GM12891 (cell line): ENCODE measurements at regions not wholly inside any gene's neighbourhood (a gene's known extent, or its start where the extent isn't known, plus 50 kb on each side); places are given as distances from the start of the nearest gene placed in this dataset.
"Not testable (repeated sequence)": the region's sequence is repeated elsewhere in the genome, so short reads cannot be mapped to it uniquely, and the experiment has no call there.

ENCODE experiments used
- DNase-seq: peaks from one replicate; pipeline ENCODE4 v3.0.0; 2011; ENCODE audit warnings: low spot score; ENCODE audit not compliant: insufficient read length
- FAIRE-seq: peaks from 2 replicates; lab custom pipeline; 2011; peaks lifted over from hg19 to GRCh38; lab: Jason Lieb, UNC
- PAX5 ChIP-seq: IDR thresholded peaks from 2 replicates; pipeline ENCODE4 v1.6.1; 2011; ENCODE audit warnings: low read length, moderate library complexity, mild to moderate bottlenecking; ENCODE audit not compliant: insufficient read depth, severe bottlenecking
- POLR2A ChIP-seq: IDR thresholded peaks from 2 replicates; pipeline ENCODE4 v1.6.1; 2011; ENCODE audit warnings: low read depth, low read length, control low read depth
- POLR2AphosphoS5 ChIP-seq: IDR thresholded peaks from 2 replicates; pipeline ENCODE4 v1.6.1; 2011; ENCODE audit warnings: low read depth, low read length, control low read depth
- POU2F2 ChIP-seq: IDR thresholded peaks from 2 replicates; pipeline ENCODE4 v1.6.1; 2011; ENCODE audit warnings: low read depth, mild to moderate bottlenecking, control low read depth, low read length, moderate library complexity
- SPI1 ChIP-seq: IDR thresholded peaks from 2 replicates; pipeline ENCODE4 v1.6.1; 2011; ENCODE audit warnings: low read depth, low read length, control low read depth
- TAF1 ChIP-seq: IDR thresholded peaks from 2 replicates; pipeline ENCODE4 v1.6.1; 2011; ENCODE audit warnings: low read depth, low read length, control low read depth

DNA sequence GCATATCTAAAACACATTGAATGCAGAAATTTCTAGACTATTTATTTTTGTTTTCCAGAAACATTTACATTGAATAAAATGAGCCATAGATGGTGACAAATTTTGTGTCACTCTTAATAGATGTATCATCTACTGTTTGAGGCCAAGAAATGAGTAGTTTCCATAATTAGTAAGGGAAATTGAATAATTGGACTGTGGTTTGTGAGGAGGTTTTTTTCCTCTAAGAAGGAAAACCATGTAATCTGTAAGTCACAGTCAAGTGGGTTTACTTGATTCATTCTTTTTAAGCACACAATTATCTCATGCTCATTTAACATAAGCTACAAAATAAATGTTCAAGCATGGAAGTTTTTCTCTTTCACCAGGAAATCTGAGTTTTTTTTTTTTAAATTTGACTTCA lies 876.4 kb downstream of the NR2F1-AS1 start:
- FAIRE-seq (no peak), DNase-seq (no peak)
- TF ChIP-seq POU2F2 (no peak), TAF1 (no peak), POLR2AphosphoS5 (no peak), SPI1 (no peak), PAX5 (no peak), POLR2A (no peak)

DNA sequence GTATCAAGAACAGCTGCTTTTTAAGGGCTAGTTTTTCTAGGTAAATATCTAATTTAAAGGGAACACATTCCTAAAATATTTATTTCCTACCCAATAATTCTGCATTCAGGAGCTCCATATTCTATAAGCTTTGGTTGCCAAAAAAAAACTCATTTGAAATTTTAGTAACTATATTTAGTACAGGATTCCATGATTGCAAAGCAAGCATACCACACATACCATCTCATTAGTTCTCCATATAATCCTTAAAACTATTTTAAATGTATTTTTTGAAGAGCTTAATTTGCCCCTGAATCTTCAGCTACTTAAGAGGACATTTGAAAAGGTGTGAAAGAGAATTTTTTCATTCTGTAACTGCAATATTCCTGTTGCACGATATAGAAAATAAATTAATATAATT lies 877.0 kb downstream of the NR2F1-AS1 start:
- TF ChIP-seq SPI1 (no peak), POLR2AphosphoS5 (no peak), TAF1 (no peak)
- FAIRE-seq (no peak), DNase-seq (no peak)

DNA sequence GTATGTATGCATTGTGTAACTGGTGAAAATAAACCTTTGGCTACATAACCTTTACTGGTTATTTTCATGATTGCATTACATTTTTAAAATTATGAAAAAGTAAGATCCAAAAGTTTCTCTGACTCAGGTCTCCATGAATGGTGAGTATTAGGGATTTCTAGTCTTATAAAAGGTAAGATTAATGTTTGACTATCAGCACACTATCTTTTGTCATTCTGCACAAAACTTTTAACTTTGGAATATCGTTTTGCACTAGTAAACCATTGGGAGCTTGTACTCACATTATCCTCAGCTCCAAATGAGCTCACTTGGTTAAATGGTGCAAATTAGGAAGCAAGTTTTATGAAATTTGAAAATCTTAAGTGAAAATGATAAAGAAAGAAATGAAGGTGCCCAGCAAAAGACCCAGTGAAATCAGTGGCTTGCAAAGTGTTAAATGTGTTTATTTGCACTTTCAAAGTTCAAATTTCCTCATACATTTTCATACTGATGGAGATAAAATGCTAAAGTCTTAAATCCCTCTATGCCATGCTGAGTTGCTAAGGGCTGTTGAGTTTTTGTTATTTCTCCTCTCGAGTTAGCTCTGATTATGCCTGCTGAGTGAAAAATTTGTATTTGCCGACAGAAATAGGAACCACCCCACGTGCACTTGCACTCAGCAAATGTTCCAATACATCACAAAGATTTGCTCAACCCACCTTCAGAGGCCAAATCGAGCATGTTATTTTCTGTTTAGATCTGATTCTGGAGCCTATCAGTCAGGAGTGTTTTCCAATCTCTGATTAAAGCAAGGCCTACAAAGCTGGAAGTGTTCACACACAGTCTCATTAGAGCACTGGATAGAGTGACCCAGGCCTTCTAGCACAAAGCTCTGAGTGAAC lies 885.7 kb downstream of the NR2F1-AS1 start:
- FAIRE-seq (no peak), DNase-seq (no peak)
- TF ChIP-seq POLR2A = no peak
- TF ChIP-seq PAX5 = no peak
- no peak for TF ChIP-seq TAF1
- TF ChIP-seq POU2F2 = no peak
- TF ChIP-seq SPI1 = no peak
- TF ChIP-seq POLR2AphosphoS5 = no peak

DNA sequence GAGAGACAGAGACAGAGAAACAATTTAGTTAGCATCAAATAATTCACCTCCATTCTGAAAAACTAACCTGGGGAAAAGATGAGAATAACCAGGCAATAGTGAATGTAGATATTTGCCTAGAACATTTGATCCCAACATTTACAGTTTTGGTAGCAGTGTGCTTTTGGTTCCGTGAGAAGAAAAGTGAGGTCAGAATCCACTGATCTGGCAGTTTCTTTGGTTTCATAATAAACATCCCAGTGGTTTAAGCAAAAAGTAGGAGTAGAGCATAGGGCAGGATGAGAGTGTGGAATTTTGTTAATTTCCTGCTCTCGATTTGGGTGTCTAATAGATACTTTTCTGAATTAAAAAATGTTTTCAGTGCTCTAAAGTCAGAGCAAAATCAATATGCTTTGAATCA lies 887.0 kb downstream of the NR2F1-AS1 start:
- TF ChIP-seq POLR2AphosphoS5 (no peak), TAF1 (no peak), POLR2A (no peak), POU2F2 (no peak), SPI1 (no peak), PAX5 (no peak)
- DNase-seq (no peak), FAIRE-seq (no peak)

DNA sequence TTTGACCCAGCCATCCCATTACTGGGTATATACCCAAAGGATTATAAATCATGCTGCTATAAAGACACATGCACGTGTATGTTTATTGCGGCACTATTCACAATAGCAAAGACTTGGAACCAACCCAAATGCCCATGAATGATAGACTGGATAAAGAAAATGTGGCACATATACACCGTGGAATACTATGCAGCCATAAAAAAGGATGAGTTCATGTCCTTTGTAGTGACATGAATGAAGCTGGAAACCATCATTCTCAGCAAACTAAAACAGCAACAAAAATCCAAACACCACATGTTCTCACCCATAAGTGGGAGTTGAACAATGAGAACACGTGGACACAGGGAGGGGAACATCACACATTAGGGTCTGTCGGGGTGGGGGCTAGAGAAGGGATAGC lies 889.1 kb downstream of the NR2F1-AS1 start:
- not testable (repeated sequence) for DNase-seq, FAIRE-seq

DNA sequence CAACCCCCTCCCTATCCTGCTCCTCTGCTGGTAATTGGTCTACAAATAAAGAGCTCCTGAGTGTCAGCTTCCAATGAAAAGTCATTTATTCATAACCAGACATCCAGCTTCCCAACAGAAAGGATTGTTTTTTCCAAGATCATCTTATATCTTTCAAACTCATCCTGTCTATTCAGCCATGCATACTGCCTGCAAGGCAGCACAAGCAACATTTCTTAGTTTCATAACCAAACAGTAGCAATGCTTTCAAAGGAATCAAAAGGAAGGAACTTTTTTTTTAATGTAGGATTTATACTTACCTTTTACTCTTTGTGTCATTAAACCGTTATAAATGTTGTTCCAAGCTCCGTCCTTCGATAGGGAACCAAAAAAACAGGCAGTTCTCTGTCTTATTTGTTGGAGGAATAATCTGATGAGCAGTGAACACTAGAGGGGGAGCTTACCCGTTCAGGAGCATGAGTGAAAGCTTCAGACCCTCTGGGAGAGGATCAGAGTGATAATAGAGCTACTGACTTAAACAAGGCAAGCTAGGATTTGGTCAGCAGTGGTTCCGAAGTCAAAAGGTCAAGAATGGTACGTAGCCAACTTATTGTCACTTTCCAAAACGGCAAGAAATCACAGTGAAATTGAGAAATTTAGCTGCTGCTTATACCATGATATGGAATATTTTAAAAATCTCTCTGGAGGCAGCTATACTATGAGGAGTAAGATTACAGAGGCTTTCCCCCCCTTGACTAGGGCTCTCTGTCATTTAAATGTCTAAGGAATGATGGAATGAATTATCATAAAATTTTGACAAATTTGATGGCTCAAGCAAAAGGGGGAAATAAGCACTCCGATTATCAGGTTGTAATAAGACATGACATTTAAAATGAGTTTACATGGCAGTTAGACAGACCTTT lies 892.9 kb downstream of the NR2F1-AS1 start:
- DNase-seq (no peak), FAIRE-seq (no peak)
- TF ChIP-seq PAX5 (no peak), POLR2A (no peak), TAF1 (no peak), POU2F2 (no peak), SPI1 (no peak), POLR2AphosphoS5 (no peak)

DNA sequence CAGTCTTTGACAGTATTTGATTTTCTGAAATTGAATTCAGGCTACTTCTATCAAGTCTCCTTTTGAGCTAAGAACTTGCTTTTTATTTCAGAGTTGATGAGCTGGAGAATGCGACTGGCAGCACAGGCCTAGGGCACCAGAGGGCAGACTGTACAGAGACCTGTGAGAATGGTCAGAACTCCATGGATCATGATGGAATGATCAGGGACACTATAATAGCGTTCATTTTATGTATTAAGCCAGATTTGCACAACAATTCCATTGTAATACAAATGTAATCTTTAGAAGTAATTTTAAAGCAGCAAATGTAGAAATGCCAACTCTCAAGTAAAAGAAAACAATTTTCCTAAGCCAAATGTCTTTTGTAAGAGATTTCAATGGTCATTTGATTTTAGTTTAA lies 902.4 kb downstream of the NR2F1-AS1 start:
- FAIRE-seq (no peak), DNase-seq (no peak)
- no peak for TF ChIP-seq SPI1
- no peak for TF ChIP-seq POLR2A
- no peak for TF ChIP-seq TAF1
- TF ChIP-seq PAX5 = no peak
- no peak for TF ChIP-seq POU2F2
- no peak for TF ChIP-seq POLR2AphosphoS5

DNA sequence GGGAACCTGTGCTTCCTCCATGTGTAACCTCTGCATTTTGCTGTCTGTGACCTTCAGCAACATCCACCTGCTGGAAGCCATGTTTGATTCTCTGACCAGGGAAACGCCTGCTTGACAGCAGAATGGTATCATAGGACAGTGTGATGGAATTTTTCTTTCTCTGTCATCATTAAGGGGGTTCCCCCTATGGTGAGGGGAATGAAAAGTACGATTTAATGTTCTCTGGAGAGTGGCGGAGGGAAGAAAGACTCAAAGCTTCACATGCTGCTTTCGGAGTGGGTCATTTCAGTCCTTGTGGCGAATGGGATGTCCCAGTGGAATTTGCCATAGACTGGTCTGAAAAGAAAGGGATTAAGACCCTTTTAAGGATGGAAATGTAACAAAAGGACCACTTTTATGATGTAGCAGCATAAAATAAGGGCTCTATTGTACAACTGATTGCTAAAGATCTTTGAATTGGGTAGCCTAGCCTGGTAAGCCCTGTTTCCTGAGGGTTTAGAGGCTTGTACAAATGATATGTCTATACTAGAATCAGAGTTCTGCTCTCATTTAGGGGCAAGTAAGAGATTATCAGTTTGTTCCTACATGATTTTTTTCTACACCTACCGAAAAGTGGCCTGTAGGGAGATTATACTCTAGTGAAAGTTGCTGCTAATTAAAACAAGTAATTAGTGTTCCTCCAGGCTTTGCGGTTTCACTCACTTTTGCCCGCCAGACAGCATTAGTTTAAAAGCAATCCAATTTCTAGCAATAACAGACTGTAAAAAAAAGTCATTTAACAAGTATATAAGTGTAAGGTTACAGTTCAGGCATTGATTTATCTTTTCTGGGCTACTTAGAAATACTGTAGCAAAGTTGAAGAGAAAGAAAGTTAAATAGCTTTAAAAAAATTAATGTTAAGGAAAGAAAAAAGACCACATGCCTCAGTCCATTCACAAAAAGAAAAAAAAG lies 904.5 kb downstream of the NR2F1-AS1 start:
- TF ChIP-seq POU2F2 = no peak
- no peak for TF ChIP-seq PAX5
- TF ChIP-seq POLR2AphosphoS5 = no peak
- TF ChIP-seq POLR2A = no peak
- TF ChIP-seq SPI1 = no peak
- no peak for TF ChIP-seq TAF1
- FAIRE-seq (no peak), DNase-seq (no peak)

DNA sequence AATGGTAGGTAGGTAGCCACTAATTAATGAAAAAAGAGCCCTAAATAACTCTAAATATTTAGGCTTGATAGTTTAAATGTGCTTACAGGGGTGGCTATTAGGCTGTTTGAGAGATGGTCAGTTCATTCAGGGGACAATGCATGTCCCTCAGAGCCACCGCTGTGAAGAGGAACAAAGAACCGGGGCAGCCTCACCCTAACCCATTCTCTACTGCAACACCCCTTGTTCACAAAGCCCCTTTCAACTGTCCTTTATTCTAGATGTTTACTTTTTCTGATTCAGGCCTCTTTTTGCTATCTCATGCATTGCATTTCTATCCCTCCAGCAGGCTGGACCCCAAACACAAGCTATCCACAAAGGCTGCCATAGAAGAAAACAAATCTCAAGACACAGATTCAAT lies 906.7 kb downstream of the NR2F1-AS1 start:
- TF ChIP-seq POLR2AphosphoS5 = no peak
- no peak for TF ChIP-seq POU2F2
- TF ChIP-seq TAF1 = no peak
- DNase-seq (no peak), FAIRE-seq (no peak)

DNA sequence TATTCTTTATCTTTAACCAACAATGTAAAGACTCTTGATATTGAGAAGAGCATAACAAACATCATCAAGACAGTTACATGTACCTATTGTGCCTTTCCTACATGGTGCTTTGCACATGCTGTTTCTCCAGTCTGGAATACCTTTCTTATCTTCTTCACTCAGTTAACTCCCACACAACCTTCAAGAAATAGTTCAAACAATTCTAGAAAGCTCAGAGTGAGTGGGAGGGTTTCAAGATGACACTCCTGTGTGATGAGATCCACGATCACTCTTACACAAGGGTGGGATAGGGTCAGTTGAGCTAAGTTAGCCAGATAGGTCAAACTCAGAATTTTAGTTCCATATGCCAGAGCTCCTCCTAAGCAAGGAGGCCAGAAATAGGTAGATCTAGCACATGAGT lies 915.5 kb downstream of the NR2F1-AS1 start:
- no peak for FAIRE-seq
- DNase-seq = no peak
- TF ChIP-seq POLR2A = no peak

DNA sequence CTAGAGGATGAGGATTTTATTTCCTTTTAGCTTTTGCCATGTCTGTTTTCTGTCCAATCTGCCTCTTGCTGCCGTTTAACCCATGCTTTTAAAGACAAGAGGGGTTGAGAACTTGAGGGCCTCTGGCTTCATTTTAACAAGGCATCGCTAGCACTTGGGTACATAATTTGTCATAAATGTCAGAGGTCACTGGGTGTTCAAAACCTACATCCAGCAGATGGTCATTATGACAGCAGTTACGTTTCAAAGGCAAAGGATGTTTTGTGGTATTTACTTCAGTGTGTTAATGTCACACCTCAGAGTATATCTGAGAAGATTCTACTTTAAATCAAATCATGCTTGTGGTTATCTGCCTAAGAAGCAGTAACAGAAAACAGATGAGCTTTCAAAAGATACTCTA lies 918.3 kb downstream of the NR2F1-AS1 start:
- no peak for FAIRE-seq
- TF ChIP-seq POLR2A (no peak), PAX5 (no peak), POLR2AphosphoS5 (no peak), POU2F2 (no peak), SPI1 (no peak)
- no peak for DNase-seq
